ENCODE measurements at regions not wholly inside any gene's neighbourhood (a gene's known extent, or its start where the extent isn't known, plus 50 kb on each side); places are given as distances from the start of the nearest gene placed in this dataset.

- H2AFZ ChIP-seq (ENCODE audit: control insufficient read depth, low read depth, low read length), result no peak overlapping the region
- no peak overlapping the region for H3K27ac ChIP-seq (ENCODE audit: control insufficient read depth, insufficient read depth)
- no peaks in the 10 kb centered on the region for H4K20me1 ChIP-seq (ENCODE audit: control insufficient read depth, insufficient read depth)
- H3K27me3 ChIP-seq (replicated peaks in 1 of 2; ENCODE audit: control insufficient read depth in 2 of 2, insufficient read depth in 2 of 2, low read length in 1 of 2), result no peaks in the 10 kb centered on the region
- H3K4me1 ChIP-seq (ENCODE audit: control insufficient read depth, insufficient read depth, low read length), result no peaks in the 10 kb centered on the region
- H3K36me3 ChIP-seq (ENCODE audit: control insufficient read depth in 2 of 2, insufficient read depth in 2 of 2, low read length in 1 of 2), result no peaks in the 10 kb centered on the region
- intact Hi-C loops (cut with micrococcal nuclease; ENCODE audit: unreplicated experiment) (no loop called here), in situ Hi-C loops (cut with MboI) (no loop called here)
- H3K4me3 ChIP-seq, result no peak overlapping the region
- ChIA-PET POLR2A (no interaction called here), CTCF (no interaction called here), RAD21 (ENCODE audit: unreplicated experiment) (no interaction called here), SMC1A (ENCODE audit: uncharacterized antibody, unreplicated experiment) (no interaction called here)
- TF ChIP-seq PRDM15 (CRISPR knock-in tag; IDR thresholded peaks at IDR 0.05) (no peak), MAX (IDR thresholded peaks at IDR 0.05; ENCODE audit: low read depth, low read length) (no peak), HDAC2 (IDR thresholded peaks at IDR 0.05) (no peak), POLR2AphosphoS5 (IDR thresholded peaks at IDR 0.05; ENCODE audit: low read length) (no peak)
- no peak for FAIRE-seq
- no peaks in the 10 kb centered on the region for H3K79me2 ChIP-seq (ENCODE audit: control insufficient read depth, insufficient read depth, low read length)
- H3K9me3 ChIP-seq (replicated peaks; ENCODE audit: control insufficient read depth, insufficient read depth, low read length), result no peaks in the 10 kb centered on the region; the same call in 2 of the 3 replicates
- DNase-seq (ENCODE audit: low read depth, low spot score), result no peak
- no peak for ATAC-seq
- BruUV-seq (replicated peaks), result no TSS peak
- no peak overlapping the region for H3K4me2 ChIP-seq (ENCODE audit: control insufficient read depth, insufficient read depth)
- no peak overlapping the region for H3K9ac ChIP-seq (ENCODE audit: control insufficient read depth, insufficient read depth, low read length)
Observed at GRCh38 chr21:14900058-14900457, 164.7 kb downstream of the NRIP1 start.

DNA sequence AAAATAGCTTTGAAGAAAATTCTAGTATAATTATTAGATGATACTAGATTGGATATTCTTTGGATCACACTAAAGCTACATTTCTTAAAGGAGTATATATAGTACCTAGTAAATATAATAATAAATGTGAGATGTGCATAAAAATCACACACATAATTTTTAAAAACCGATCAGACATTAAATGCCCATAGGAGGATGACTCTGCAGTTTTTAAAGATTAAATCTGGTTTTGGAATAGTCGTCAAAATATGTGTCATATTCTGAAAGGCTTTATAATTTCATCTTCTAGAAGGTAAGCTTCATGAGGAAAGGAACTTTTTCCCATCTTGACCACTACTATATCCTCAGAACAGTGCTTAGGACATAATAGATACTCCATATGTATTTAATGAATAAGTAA is 169.0 kb downstream of the NRIP1 start:
- POLR2A ChIA-PET, result no interaction called here
- ATAC-seq (no peak), DNase-seq (ENCODE audit: low read depth, low spot score) (no peak), FAIRE-seq (no peak)
- no peak overlapping the region for H2AFZ ChIP-seq (ENCODE audit: control insufficient read depth, low read depth, low read length)
- H3K27me3 ChIP-seq (replicated peaks in 1 of 2; ENCODE audit: control insufficient read depth in 2 of 2, insufficient read depth in 2 of 2, low read length in 1 of 2), result no peaks in the 10 kb centered on the region
- H3K9me3 ChIP-seq (replicated peaks; ENCODE audit: control insufficient read depth, insufficient read depth, low read length), result no peaks in the 10 kb centered on the region
- no peak overlapping the region for H3K9ac ChIP-seq (ENCODE audit: control insufficient read depth, insufficient read depth, low read length)
- H3K4me2 ChIP-seq (ENCODE audit: control insufficient read depth, insufficient read depth), result no peak overlapping the region
- CTCF ChIA-PET, result no interaction called here
- no TSS peak for BruUV-seq (replicated peaks)
- in situ Hi-C loops (cut with MboI) (no loop called here), intact Hi-C loops (cut with micrococcal nuclease; ENCODE audit: unreplicated experiment) (no loop called here)
- SMC1A ChIA-PET (ENCODE audit: uncharacterized antibody, unreplicated experiment), result interaction anchor here (1.1 to 1.4 kb wide), 2 partner anchors 8 to 16 kb away, joined by 3 to 5 read pairs; no protein-coding TSS in a partner anchor
- H3K4me1 ChIP-seq (ENCODE audit: control insufficient read depth, insufficient read depth, low read length), result no peaks in the 10 kb centered on the region
- no peaks in the 10 kb centered on the region for H3K36me3 ChIP-seq (ENCODE audit: control insufficient read depth in 2 of 2, insufficient read depth in 2 of 2, low read length in 1 of 2)
- RAD21 ChIA-PET (ENCODE audit: unreplicated experiment), result no interaction called here
- H3K4me3 ChIP-seq, result no peak overlapping the region
- H3K79me2 ChIP-seq (ENCODE audit: control insufficient read depth, insufficient read depth, low read length), result no peaks in the 10 kb centered on the region
- 0% methylated on average over 2 of the region's 2 CpGs for whole genome bisulfite sequencing (ENCODE audit: insufficient coverage, insufficient replicate concordance, low lambda C conversion rate, missing lambda C conversion rate)
- no peaks in the 10 kb centered on the region for H4K20me1 ChIP-seq (ENCODE audit: control insufficient read depth, insufficient read depth)
- H3K27ac ChIP-seq (ENCODE audit: control insufficient read depth, insufficient read depth), result no peak overlapping the region
- TF ChIP-seq ZBED1 (IDR thresholded peaks at IDR 0.05; ENCODE audit: borderline replicate concordance) (no peak), ZNF24 (IDR thresholded peaks at IDR 0.05) (no peak)
- TF ChIP-seq, protein P1, sequence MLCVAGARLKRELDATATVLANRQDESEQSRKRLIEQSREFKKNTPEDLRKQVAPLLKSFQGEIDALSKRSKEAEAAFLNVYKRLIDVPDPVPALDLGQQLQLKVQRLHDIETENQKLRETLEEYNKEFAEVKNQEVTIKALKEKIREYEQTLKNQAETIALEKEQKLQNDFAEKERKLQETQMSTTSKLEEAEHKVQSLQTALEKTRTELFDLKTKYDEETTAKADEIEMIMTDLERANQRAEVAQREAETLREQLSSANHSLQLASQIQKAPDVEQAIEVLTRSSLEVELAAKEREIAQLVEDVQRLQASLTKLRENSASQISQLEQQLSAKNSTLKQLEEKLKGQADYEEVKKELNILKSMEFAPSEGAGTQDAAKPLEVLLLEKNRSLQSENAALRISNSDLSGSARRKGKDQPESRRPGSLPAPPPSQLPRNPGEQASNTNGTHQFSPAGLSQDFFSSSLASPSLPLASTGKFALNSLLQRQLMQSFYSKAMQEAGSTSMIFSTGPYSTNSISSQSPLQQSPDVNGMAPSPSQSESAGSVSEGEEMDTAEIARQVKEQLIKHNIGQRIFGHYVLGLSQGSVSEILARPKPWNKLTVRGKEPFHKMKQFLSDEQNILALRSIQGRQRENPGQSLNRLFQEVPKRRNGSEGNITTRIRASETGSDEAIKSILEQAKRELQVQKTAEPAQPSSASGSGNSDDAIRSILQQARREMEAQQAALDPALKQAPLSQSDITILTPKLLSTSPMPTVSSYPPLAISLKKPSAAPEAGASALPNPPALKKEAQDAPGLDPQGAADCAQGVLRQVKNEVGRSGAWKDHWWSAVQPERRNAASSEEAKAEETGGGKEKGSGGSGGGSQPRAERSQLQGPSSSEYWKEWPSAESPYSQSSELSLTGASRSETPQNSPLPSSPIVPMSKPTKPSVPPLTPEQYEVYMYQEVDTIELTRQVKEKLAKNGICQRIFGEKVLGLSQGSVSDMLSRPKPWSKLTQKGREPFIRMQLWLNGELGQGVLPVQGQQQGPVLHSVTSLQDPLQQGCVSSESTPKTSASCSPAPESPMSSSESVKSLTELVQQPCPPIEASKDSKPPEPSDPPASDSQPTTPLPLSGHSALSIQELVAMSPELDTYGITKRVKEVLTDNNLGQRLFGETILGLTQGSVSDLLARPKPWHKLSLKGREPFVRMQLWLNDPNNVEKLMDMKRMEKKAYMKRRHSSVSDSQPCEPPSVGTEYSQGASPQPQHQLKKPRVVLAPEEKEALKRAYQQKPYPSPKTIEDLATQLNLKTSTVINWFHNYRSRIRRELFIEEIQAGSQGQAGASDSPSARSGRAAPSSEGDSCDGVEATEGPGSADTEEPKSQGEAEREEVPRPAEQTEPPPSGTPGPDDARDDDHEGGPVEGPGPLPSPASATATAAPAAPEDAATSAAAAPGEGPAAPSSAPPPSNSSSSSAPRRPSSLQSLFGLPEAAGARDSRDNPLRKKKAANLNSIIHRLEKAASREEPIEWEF (IDR thresholded peaks at IDR 0.05; ENCODE audit: insufficient replicate concordance, low read depth, low read length), result no peak
